Activated CD4-positive, alpha-beta T cell treated with anti-CD3 and anti-CD28 coated beads for 1 hour (primary cell): ENCODE measurements at regions not wholly inside any gene's neighbourhood (a gene's known extent, or its start where the extent isn't known, plus 50 kb on each side); places are given as distances from the start of the nearest gene placed in this dataset.

Experiments used
- DNase-seq: peaks from one replicate; pipeline ENCODE4 v3.0.0-alpha.2; 2020

GRCh38 chr21:28826021-28826420, 166.7 kb downstream of the LTN1 start:
- DNase-seq = no peak

DNA sequence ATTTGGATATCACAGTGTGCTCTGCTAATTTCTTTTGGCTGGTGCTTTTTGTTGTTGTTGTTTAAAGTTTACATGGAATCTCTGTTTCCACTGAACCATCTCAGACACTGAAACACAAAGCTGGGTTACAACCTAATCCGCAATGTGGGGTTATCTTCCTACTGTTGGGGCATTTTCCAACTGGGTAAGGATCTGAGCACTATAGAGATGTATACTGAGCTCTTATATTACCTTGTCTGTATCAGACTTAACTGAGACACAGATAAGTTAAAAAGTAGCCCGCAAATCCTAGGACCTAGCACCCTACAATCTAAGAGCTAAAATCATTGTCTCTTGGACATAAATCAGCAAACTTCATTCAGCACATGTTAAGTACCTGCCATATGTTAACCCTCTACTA, 169.2 kb downstream of the LTN1 start:
- DNase-seq = no peak

DNA sequence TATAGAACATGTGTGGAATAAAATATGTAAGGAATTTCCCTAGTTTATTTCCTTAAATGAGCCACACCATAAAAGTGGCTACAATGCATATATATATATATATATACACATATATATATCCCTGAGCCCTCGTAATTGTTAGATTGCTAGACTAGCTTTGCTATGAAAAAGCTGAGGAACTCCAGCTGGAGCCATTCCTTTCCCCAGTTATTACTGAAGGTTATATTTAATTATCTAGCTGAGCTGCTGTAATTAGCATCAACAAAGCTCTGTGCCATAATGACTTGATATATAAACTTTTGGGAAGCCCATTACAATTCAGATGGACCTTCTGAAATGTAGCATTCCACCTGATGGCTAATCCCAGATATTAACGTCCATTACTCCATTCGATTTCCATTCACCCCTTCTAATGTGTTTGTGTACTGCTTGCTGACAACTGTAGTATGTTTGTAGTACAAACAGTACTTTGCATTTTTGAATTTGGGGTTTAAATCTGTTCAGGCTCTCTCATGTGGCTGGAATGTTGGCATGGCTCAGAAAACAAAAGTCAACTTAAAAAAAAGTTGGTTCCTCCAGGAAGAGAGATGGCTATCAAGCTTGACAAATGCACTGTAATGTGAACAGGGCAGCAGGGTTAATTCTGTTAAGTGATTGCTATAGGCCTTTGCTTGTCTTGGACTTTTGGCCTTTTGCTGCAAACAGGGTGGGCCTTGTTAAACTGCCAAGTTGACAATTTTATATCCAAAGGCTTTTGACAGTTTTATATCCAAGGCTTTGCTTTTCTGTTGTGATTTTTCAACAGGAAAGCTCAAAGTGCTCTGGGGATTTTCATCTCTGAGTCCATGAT, 170.0 kb downstream of the LTN1 start:
- DNase-seq = no peak

- DNase-seq = no peak
Measured at GRCh38 chr21:28822123-28822399, 170.6 kb downstream of the LTN1 start.

DNA sequence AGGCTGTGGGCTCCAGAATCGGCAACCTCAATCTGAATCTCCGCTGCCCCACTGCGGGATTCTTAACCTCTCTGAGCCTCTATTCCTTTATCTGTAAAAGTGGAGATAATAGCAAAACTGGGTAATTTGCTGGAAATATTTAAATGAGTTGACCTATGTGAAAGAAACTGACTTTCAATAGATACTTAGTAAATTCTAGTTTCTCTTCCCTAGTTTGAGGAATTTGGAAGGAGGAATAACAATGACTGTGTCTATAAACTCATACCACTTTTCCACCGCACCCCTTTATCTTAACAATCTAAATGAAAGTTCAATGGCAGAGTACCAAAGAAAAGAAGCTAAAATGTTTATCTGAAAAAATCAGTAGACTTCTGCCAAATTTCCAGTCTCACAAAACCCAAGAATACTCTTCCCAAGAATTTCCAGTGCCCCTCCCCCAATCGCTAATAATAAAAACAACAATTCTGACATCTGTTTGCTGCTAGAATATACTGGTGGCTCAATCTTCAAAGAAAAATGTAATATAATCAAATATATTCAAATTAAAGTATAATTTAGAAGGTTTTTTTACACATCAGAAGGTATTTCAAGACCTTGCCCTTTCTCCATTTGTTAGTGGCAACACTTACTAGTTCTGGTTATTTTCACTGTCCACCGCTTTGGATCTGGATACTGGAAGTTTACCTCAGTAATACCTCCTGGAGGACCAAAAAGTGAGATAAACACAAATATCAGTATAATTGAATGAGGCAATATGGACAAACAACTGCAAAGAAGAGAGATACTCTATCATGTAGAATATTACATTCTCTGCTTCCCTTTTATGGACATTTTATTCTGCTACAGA, 171.2 kb downstream of the LTN1 start:
- no peak for DNase-seq

- DNase-seq = no peak
Measured at GRCh38 chr21:28818663-28819278, 173.9 kb downstream of the LTN1 start.

DNA sequence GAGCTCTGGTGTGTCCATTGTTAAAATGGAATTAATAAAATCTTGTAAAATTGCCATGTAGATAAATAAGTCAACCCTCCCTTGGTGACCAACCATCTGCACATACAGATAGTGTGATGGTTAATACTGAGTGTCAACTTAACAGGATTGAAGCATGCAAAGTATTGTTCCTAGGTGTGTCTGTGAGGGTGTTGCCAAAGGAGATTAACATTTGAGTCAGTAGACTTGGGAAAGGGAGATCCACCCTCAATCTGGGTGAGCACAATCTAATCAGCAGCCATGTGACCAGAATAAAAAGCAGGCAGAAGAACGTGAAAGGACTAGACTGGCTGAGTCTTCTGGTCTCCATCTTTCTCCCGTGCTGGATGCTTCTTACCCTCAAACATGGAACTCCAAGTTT, 174.8 kb downstream of the LTN1 start:
- no peak for DNase-seq

- no peak for DNase-seq
Measured at GRCh38 chr21:28811860-28812259, 180.8 kb downstream of the LTN1 start.

DNA sequence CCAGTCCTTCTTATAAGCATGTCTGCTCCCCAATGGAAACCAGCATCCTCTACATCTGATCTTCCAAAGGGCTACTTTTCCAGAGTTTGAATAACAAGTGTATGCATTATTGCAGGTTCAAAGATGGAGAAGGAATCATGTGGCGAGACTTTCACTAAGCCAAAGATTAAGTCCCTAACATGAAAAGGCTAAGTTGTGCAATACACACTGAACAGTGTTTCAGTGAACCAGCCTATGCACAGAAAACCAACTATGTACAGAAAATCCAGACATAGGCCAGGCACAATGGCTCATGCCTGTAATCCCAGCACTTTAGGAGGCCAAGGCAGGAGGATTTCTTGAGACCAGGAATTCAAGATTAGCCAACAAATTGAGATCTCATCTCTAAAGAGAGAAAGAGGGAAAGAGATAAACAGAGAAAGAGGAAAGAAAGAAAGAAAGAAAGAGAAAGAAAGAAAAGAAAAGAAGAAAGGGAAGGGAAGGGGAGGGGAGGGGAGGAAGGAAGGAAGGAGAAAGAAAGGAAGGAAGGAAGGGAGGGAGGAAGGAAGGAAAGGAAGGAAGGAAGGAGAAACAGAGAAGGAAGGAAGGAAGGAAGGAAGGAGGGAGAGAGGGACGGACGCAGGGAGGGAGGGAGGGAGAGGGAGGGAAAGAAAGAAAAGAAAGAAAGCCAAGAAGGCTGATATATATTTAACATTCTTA, 181.7 kb downstream of the LTN1 start:
- DNase-seq = no peak

DNA sequence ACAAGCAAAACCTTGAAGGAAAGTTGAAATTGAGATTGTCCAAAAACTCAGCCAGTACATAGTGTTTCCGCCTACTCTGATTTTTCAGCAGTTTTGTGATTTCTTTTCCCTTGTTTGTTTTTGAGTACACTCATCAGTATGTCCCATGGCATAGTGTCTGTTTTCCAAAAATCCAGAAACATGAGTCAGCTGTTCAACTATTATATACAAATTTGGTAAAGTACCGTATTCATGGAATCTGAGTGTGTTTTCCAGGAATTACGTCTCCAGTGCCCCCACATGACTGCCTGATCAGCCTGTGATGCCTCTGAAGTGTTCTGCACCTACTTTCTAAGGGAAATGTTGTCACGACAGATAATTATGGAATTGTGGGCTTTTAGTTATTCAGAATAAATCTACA, 186.8 kb downstream of the LTN1 start:
- no peak for DNase-seq

GRCh38 chr21:28804089-28804670, 188.5 kb downstream of the LTN1 start:
- no peak for DNase-seq

DNA sequence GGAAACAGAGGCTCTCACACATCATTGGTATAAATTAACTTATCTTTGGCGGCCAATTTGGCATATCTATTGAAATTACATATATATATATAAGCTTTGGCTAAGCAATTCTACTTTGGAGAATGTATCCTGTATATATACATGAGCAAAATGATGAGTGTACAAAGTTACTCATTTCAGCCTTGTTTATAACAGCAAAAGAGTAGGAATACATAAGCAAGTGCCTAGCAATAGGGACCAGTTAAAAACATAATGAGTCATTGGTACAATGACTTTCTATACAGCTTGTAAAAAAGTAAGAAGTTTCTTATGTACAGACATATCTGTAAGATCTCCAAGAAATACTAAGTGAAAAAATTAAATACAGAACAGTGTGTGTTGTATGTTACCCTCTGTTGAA, 190.8 kb downstream of the LTN1 start:
- DNase-seq = no peak

- no peak for DNase-seq
Measured at GRCh38 chr21:28799926-28800325, 192.8 kb downstream of the LTN1 start.

DNA sequence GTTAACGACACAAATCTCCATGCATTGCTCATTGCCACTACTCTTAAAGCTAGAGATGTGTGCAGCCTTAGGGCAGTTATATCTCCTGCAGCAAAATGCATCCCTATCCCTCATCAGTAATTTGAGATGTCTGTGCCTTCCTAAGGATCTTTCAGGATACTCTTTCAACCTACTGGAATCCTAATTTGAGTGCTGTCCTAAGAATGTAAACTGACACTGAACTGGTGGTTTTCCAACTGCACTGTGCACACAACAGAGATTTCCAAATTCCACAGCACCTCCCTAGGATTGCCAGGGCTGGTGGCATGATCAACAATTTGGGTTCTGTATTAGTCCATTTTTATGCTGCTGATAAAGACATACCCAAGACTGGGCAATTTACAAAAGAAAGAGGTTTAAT, 193.9 kb downstream of the LTN1 start:
- no peak for DNase-seq

DNA sequence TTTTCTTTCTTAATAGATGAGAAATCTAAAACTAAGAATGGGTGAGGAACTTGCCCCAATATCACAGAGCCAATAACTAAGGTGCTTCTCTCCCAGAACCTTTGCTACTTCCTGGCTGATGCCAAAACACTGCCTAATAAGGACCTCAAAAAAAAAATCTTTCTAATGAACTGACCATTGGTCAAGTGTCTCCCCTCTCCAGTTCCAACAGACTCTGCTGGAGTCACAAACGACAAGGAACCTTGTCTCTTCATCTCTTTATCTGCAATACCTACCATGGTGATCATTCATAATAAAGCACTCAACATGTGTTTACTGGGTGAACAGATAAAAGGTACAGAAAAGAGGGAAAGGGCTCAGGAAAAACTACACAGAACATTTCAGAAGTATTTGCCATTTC, 197.4 kb downstream of the LTN1 start:
- no peak for DNase-seq

GRCh38 chr21:28794371-28794851, 198.3 kb downstream of the LTN1 start:
- DNase-seq = no peak

- DNase-seq = no peak
Measured at GRCh38 chr21:28793043-28793442, 199.6 kb downstream of the LTN1 start.

DNA sequence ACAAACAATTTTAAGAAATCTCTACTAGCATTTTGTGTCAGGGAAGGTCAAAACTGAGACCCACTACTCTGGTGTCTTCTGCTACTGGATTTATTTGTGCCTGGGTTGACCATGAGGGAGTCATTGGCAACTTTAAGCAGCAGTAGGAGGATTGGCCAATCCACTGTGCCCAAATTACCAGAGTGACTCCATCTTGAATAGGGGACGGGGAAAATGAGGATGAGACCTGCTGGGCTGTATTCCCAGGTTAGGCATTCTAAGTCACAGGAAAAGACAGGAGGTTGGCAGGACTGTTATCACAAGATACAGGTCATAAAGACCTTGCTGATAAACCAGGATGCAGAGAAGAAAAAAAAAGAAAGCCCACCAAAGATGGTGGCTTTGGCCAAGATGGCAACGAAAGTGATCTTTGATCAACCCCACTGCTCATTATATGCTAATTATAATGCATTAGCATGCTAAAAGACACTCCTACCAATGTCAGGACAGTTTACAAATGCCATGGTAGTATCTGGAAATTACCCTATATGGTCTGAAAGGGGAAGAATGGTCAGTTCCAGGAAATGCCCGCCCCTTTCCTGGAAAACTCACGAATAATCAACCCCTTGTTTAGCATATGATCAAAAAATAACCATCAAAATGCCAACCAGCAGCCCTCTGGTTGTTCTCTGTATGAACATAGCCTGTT, 200.9 kb downstream of the LTN1 start:
- DNase-seq = no peak

DNA sequence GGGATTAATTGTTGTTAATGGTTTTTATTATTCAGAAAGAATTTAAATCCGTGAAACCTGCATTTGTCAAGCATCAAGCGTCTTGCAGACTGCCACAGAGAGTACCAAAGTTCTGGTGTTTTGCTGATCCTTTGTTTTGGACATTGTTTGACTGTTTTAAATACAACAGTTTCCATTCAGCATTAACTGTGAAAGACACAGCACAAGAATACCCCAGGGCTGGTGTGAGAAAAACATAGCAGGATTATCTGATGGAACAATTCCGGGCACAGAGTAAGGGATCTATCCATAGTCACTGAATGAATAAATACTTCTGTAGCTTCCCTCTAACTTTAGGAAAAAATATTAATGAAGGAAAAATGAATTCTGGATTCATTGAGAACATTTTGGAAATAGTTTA, 202.3 kb downstream of the LTN1 start:
- DNase-seq = no peak

- DNase-seq = no peak
Measured at GRCh38 chr21:28789523-28789922, 203.2 kb downstream of the LTN1 start.

- no peak for DNase-seq
Measured at GRCh38 chr21:28788030-28788429, 204.6 kb downstream of the LTN1 start.

GRCh38 chr21:28783641-28784185, 209.0 kb downstream of the LTN1 start:
- DNase-seq = no peak
